Activated T-cell treated with anti-CD3 and anti-CD28 coated beads, Interleukin-2, amount 50 U/mL, for 72 hours (primary cell): ENCODE measurements at regions not wholly inside any gene's neighbourhood (a gene's known extent, or its start where the extent isn't known, plus 50 kb on each side); places are given as distances from the start of the nearest gene placed in this dataset.

ENCODE experiments used
- ATAC-seq, 2 donors: fragments of 150-1000 bp; cut with Tn5 transposase; replicated peaks in 1 of 2; 2 replicates each; pipeline ENCODE4 v1.10.0; 2021; ENCODE audit warnings: moderate library complexity in 2 of 2, mild to moderate bottlenecking in 1 of 2
- DNase-seq, 2 donors: peaks; one replicate each; pipeline ENCODE4 v3.0.0; 2021 to 2022; ENCODE audit warnings: mixed read lengths in 1 of 2
- H3K27ac Mint-ChIP-seq: one replicate; pipeline ENCODE4 v1.8.0; 2022; ENCODE audit warnings: mild to moderate bottlenecking, moderate library complexity, mixed read lengths
- H3K27me3 Mint-ChIP-seq: one replicate; pipeline ENCODE4 v1.8.0; 2022; ENCODE audit warnings: low read depth, mixed read lengths
- H3K36me3 Mint-ChIP-seq, 2 donors: one replicate each; pipeline ENCODE4 v1.8.0; 2022; ENCODE audit warnings: mixed read lengths in 2 of 2, mild to moderate bottlenecking in 1 of 2; ENCODE audit not compliant: insufficient read depth in 2 of 2
- H3K4me1 Mint-ChIP-seq: one replicate; pipeline ENCODE4 v1.8.0; 2022; ENCODE audit warnings: low read depth, mixed read lengths
- H3K4me3 Mint-ChIP-seq, 2 donors: one replicate each; pipeline ENCODE4 v1.8.0; 2022; ENCODE audit warnings: mild to moderate bottlenecking in 2 of 2, mixed read lengths in 2 of 2, moderate library complexity in 2 of 2
- H3K9me3 Mint-ChIP-seq, 2 donors: one replicate each; pipeline ENCODE4 v1.8.0; 2022; ENCODE audit warnings: mixed read lengths in 2 of 2

DNA sequence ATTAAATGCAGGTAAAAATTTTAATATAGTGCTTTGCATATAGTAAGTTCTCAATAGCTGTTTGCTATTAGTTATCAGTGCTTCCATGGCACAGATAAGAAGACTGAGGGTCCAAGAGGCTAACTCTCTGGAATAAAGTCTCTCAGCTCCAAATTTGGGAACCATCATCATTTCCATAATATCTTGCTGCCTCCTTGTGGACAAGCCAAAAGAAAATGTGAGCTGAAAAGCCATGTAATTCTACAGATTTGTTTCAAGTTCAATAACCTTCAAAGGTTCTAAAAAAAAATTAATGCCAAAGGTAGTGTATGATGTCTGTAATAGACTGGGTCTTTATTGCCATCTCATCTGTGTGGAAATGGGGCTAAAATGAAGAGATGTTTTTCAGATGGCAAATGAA is 136.9 kb upstream of the VCX start:
- ATAC-seq: no peak
- Mint-ChIP-seq H3K27ac (no peak overlapping the region), H3K27me3 (peaks cover 11% of the 10 kb centered on the region), H3K4me1 (no peaks in the 10 kb centered on the region), H3K9me3 (peaks cover 5 to 8% of the 10 kb centered on the region in 2 donors), H3K4me3 (no peak overlapping the region), H3K36me3 (no peaks in the 10 kb centered on the region)
- no peak for DNase-seq

DNA sequence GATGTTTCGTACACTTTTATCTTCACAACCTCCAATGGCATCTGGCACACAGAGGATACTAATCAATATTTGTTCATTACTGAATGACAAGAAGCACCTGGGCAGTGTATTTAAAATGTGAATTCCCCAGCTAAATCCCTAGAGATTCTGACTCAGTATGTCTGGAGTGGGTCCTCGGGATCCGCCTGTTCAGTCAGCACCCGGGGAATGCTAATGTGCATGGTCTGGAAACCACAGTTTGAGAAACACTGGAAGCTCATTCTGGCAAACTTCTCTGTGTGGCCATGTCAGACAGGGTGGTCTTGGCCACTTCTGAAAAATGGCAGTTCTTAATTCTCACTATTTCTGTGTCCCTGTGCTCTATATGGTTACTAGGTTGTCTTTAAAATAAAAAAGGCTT is 138.8 kb upstream of the VCX start:
- Mint-ChIP-seq H3K4me3 (no peak overlapping the region), H3K9me3 (peaks cover 5 to 14% of the 10 kb centered on the region in 2 donors), H3K4me1 (no peaks in the 10 kb centered on the region), H3K27me3 (peaks cover under 1% of the 10 kb centered on the region), H3K27ac (no peak overlapping the region), H3K36me3 (no peaks in the 10 kb centered on the region)
- DNase-seq (no peak), ATAC-seq (no peak)

DNA sequence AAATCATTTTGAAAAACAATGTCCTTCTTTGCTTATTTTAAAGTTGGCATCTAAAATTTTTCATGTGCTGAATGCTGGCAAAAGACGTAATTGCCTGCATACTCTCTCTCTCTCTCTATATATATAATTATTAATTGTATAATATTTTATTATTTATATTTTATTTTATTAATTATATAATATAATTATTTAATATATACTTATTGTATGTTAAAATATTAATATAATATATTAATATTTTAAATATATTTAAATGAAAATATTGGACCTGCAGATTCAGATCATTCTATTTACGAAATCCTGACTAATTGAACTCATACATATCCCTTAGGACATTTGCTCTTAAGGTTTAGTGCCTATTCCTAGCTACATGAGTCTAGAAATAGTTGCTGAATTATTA is 144.7 kb upstream of the VCX start:
- Mint-ChIP-seq H3K27ac (no peak overlapping the region), H3K4me3 (no peak overlapping the region), H3K9me3 (peaks cover 7 to 16% of the 10 kb centered on the region in 2 donors), H3K4me1 (no peaks in the 10 kb centered on the region), H3K36me3 (no peaks in the 10 kb centered on the region), H3K27me3 (no peaks in the 10 kb centered on the region)
- DNase-seq: no peak
- ATAC-seq: no peak

DNA sequence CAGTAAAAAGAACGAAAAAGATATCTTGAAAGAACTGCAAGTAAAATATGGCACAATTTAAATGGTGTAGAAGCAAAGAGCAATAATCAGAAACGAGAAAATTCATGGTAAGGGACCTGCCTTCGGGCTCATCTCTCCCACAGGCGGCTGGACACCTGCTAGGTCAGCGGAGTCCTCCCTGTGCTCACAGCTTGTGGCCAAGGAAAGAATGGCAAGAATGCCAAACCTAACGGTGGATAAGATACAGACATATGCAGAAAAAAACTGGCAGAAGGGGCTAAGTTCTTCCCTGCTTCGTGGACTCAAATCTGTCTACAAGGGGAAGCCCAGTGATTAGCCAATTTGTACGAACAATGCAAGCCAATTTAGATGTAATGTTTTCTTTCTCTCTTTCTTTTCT is 152.1 kb upstream of the VCX start:
- no peak overlapping the region for H3K4me3 Mint-ChIP-seq

DNA sequence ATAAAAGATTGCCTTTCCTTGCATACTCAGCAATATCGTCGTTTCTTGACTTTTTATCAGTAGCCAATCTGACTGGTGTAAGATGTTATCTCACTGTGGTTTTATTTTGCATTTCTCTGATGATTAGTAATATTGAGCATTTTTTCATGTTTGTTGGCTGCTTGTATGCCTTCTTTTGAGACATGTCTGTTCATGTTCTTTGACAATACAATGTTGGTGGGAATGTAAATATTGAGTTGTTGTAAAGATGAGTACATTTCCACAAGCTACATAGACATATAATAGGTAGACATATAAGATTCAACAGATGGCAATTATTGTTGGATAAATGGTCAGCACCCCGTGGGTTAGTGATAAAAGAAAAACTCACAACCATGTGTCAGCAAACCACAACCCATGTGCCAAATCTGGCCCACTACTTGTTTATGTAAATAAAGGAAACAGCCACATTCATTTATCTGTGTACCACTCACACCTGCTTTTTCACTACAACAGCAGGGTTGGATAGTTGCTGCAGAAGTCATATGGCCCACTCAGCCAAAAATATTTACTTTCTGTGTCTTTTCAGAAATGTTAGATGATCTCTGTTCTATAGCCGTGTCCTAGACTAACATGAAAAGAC is 153.1 kb upstream of the VCX start:
- ATAC-seq (no peak), DNase-seq (no peak)
- no peaks in the 10 kb centered on the region for H3K4me1 Mint-ChIP-seq
- peaks cover 0 to 8% of the 10 kb centered on the region in 2 donors for H3K9me3 Mint-ChIP-seq
- H3K27ac Mint-ChIP-seq: no peak overlapping the region
- H3K4me3 Mint-ChIP-seq: no peak overlapping the region
- no peaks in the 10 kb centered on the region for H3K36me3 Mint-ChIP-seq
- H3K27me3 Mint-ChIP-seq: peaks cover 10% of the 10 kb centered on the region

More for the DNA sequence above, 152.1 kb upstream of the VCX start:
- H3K27ac Mint-ChIP-seq: no peak overlapping the region
- peaks cover 10% of the 10 kb centered on the region for H3K27me3 Mint-ChIP-seq
- ATAC-seq (no peak), DNase-seq (no peak)
- no peaks in the 10 kb centered on the region for H3K4me1 Mint-ChIP-seq
- no peaks in the 10 kb centered on the region for H3K36me3 Mint-ChIP-seq
- peaks cover 0 to 8% of the 10 kb centered on the region in 2 donors for H3K9me3 Mint-ChIP-seq

DNA sequence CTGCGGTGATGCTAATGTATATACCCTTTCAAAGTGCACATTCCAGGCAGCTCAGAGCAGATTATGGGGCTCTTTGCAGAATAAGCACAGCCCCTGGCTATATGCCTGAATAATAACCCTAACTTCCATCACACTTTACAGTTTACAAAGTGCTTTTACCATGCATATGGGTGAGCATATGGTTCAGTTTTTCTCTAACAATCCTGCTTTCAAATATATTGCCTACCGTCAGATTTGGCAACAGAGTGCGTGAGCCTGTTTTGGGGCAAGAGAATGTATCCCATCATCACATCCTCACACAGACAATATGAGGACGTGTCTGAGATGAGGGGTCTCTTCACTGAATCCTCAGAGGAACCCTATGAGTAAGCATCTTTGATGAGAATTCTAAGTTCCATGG is 162.8 kb upstream of the VCX start:
- H3K4me3 Mint-ChIP-seq: no peak overlapping the region
- H3K4me1 Mint-ChIP-seq: no peaks in the 10 kb centered on the region
- no peaks in the 10 kb centered on the region for H3K27me3 Mint-ChIP-seq
- H3K27ac Mint-ChIP-seq: no peak overlapping the region
- DNase-seq: no peak
- ATAC-seq: no peak
- no peaks in the 10 kb centered on the region for H3K36me3 Mint-ChIP-seq
- H3K9me3 Mint-ChIP-seq: peaks cover 0 to 1% of the 10 kb centered on the region in 2 donors

DNA sequence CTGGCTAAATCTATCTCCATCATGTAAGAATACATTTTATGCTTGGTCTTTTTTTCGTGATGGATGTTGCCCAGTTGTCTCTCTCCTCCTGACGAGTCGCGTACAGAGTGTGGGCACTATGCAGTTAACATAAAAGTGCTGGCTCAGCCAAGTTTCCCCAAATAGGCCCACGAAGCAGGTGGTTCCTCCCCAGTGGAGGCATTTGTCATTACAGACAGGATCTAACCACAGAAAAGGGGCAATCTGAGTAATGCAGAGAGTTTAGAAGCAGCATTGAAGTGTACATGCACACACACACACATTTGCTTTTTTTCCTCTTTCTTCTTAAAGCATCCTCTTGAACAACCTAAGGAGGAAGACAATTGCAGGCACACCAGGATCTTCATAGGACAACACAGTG is 188.7 kb upstream of the VCX start:
- Mint-ChIP-seq H3K4me1 (no peaks in the 10 kb centered on the region), H3K27me3 (no peaks in the 10 kb centered on the region), H3K4me3 (no peak overlapping the region), H3K9me3 (peaks cover 4 to 9% of the 10 kb centered on the region in 2 donors), H3K36me3 (peaks cover 0 to 4% of the 10 kb centered on the region in 2 donors), H3K27ac (no peak overlapping the region)
- DNase-seq (no peak), ATAC-seq (no peak)

DNA sequence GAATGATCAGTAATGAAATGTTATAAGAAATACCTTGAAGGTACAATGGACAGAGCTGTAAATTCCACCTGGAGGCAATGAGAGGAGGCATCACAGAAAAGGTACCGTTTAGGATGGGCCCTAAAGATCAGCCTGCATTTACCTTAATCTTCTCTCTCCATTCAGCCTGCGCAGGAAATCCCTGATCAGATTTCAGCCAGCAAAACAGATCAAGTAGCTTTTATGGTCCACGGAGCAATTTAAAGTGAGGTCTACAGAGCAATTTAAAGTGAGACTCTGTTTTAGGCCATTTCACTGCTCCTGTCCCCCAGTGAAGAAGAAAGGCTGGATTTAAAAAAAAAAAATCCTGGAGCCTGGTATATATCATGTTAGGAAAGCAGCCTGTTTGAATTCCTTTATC is 195.1 kb upstream of the VCX start:
- H3K4me1 Mint-ChIP-seq: no peaks in the 10 kb centered on the region
- H3K4me3 Mint-ChIP-seq: no peak overlapping the region
- no peak overlapping the region for H3K27ac Mint-ChIP-seq
- no peaks in the 10 kb centered on the region for H3K27me3 Mint-ChIP-seq
- no peaks in the 10 kb centered on the region for H3K36me3 Mint-ChIP-seq
- ATAC-seq (no peak), DNase-seq (no peak)
- H3K9me3 Mint-ChIP-seq: peaks cover 0 to 5% of the 10 kb centered on the region in 2 donors

DNA sequence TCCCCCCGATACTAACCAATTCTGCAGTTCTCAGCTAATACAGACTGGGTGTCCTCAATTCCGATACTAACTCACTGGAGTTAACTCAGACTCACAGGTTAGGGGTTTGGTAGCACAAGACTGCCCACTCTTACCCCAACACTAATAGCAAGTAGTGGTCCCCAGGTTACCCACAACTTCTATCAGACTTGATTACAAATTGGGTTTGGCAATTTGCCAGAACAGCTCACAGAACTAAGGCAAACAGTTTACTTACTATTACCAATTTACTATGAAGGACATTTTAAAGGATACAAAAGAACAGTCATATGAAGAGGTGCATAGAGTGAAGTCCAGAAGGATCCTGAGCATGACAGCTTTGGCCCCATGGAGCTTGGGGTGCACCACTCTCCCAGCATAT is 201.8 kb upstream of the VCX start:
- Mint-ChIP-seq H3K36me3 (no peaks in the 10 kb centered on the region), H3K27me3 (no peaks in the 10 kb centered on the region), H3K9me3 (peaks cover 0 to 6% of the 10 kb centered on the region in 2 donors), H3K27ac (no peak overlapping the region), H3K4me1 (no peaks in the 10 kb centered on the region), H3K4me3 (no peak overlapping the region)
- DNase-seq: no peak
- ATAC-seq: no peak

DNA sequence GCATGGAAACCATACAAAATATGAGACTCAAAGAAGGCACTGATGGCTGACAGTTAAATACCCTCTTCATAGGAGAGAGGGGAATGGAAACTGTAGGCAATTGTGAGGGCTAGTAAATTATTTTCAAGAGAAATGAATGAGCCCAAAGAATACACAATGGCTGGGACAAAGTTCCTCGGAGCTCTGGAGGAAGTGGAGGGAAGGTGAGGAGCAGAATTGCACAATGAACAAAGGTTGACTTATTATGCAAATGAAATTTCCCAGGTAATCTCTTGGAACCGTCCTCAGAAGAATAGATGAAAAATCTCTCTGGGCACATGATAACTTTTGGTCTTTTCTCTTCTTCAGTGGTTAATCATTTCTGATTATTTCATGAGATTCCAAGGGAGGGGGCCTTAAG is 202.6 kb upstream of the VCX start:
- DNase-seq (no peak), ATAC-seq (no peak)
- H3K36me3 Mint-ChIP-seq: no peaks in the 10 kb centered on the region
- H3K27me3 Mint-ChIP-seq: no peaks in the 10 kb centered on the region
- H3K9me3 Mint-ChIP-seq: peaks cover 0 to 7% of the 10 kb centered on the region in 2 donors
- no peaks in the 10 kb centered on the region for H3K4me1 Mint-ChIP-seq
- no peak overlapping the region for H3K4me3 Mint-ChIP-seq
- H3K27ac Mint-ChIP-seq: no peak overlapping the region

DNA sequence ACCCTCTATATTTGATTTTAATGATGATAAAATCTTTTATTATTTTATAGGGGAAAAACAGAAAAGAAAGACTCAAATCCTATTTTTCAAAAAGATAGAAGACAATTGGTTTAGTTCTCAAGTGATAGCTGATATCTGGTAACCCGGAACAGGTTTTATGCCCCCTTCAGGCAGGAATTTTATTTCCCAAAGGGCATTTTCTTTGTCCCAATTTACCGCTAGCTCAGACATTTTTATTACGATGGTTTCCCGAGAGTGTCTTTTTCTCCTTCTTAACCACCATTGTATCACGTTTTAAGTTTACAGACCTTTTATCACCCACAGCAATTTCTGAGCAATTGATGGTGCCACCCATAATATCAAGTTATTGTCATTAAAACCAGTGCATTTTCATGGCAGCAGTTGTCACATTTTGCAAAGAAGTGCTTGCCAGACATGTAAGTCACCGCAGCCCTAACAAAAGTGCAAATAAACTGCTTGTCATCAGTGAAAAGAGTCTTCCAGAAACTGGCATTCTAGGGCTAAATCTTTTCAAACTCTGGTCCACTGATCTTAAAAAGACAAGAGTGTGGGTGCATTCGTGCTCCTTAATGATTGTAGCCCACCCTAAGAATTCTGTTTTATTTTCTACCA is 204.8 kb upstream of the VCX start:
- Mint-ChIP-seq H3K27ac (no peak overlapping the region), H3K4me3 (no peak overlapping the region), H3K36me3 (no peaks in the 10 kb centered on the region), H3K4me1 (no peaks in the 10 kb centered on the region), H3K9me3 (peaks cover 0 to 7% of the 10 kb centered on the region in 2 donors), H3K27me3 (no peaks in the 10 kb centered on the region)
- no peak for ATAC-seq
- no peak for DNase-seq

DNA sequence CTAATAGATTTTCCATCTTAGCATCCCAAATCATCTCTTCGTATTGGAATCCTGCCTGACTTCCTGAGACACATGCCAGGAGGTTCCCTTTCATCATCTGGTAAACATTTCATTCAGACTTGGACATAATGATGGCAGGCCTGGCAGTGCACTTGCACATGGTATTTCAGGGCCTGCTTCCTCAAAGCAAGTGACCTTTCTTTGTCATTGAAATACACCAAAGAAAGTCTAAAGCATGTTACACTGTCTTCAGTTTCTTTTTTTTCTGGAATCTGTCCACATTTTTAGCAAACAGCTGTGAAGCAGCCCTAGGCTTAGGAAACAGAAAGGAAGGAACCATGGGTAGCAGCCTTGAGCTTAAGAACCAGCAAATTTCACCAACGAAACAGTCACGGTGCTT is 205.9 kb upstream of the VCX start:
- Mint-ChIP-seq H3K27me3 (no peaks in the 10 kb centered on the region), H3K36me3 (no peaks in the 10 kb centered on the region), H3K9me3 (peaks cover 0 to 6% of the 10 kb centered on the region in 2 donors), H3K4me3 (no peak overlapping the region), H3K27ac (no peak overlapping the region), H3K4me1 (no peaks in the 10 kb centered on the region)
- ATAC-seq (no peak), DNase-seq (no peak)

DNA sequence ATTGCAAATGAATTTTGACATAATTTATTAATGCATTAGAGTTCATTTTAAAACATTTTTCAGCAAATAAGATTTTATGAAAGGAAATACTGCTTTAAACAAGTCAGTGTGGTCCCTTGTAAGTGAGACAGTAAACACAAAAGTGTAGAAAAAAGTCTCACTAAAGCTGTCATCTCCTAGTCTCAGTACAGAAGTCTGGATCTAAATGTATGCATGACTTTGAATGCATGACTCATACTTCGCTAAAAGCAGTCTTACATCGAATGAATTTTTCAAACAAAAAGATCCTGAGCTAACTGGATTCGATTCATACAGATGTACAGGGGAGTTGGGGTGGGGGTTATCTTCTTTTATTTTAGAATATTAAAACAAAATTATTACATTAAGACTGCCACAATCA is 207.4 kb upstream of the VCX start:
- no peak overlapping the region for H3K27ac Mint-ChIP-seq
- DNase-seq (no peak), ATAC-seq (no peak)
- no peaks in the 10 kb centered on the region for H3K36me3 Mint-ChIP-seq
- H3K4me3 Mint-ChIP-seq: no peak overlapping the region
- H3K4me1 Mint-ChIP-seq: no peaks in the 10 kb centered on the region
- H3K9me3 Mint-ChIP-seq: peaks cover 0 to 6% of the 10 kb centered on the region in 2 donors
- H3K27me3 Mint-ChIP-seq: no peaks in the 10 kb centered on the region

DNA sequence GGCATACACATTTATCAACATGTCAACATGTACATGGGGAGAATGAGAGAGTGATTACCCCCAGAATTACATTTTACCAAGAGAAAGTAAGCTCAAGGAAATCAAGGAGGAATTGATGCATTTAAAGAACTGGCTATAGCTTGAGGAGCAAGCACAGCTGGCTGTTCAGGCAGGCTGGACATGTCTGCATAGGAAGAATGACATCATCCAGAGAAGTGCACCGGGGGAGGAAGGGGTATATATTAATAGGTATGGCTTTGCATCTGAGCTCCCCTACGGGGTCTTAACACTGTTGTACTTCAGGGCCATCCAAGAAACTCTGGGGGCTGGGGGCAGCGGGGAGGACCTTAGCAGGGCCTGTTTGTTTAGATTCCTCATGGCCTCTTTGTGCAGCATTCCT is 222.4 kb upstream of the VCX start:
- H3K4me3 Mint-ChIP-seq: no peak overlapping the region
- no peaks in the 10 kb centered on the region for H3K36me3 Mint-ChIP-seq
- peaks cover 5 to 9% of the 10 kb centered on the region in 2 donors for H3K9me3 Mint-ChIP-seq
- H3K4me1 Mint-ChIP-seq: no peaks in the 10 kb centered on the region
- ATAC-seq (no peak), DNase-seq (no peak)
- H3K27ac Mint-ChIP-seq: no peak overlapping the region
- no peaks in the 10 kb centered on the region for H3K27me3 Mint-ChIP-seq
